AG04449 (cell line): ENCODE measurements at regions not wholly inside any gene's neighbourhood (a gene's known extent, or its start where the extent isn't known, plus 50 kb on each side); places are given as distances from the start of the nearest gene placed in this dataset.

Experiments
- CTCF ChIA-PET: fragments of 350-600 bp; formaldehyde crosslinking; extraction: SDS; loops from one replicate; lab custom pipeline; 2021; ENCODE audit warnings: antibody characterized with exemption; lab: Yijun Ruan, JAX
- POLR2A ChIA-PET: fragments of 400-600, 350-600 bp; formaldehyde crosslinking; extraction: SDS; loops from one replicate; lab custom pipeline; 2020; ENCODE audit warnings: antibody characterized with exemption, inconsistent platforms; lab: Yijun Ruan, JAX
- DNase-seq: peaks from one replicate; pipeline ENCODE4 v3.0.0-alpha.2; 2010; ENCODE audit warnings: low read depth, low spot score
- H3K4me3 ChIP-seq: 2 replicates; pipeline ENCODE4 v1.5.1; 2011; ENCODE audit warnings: low read depth, mild to moderate bottlenecking, control low read depth, low read length
- CTCF ChIP-seq: IDR thresholded peaks from one replicate; pipeline ENCODE4 v1.5.1; 2011; ENCODE audit warnings: mild to moderate bottlenecking, moderate library complexity, low read length, control low read depth, inconsistent platforms; ENCODE audit not compliant: insufficient read depth; ENCODE audit errors: missing control alignments

GRCh38 chr2:172685467-172685866, 50.2 kb upstream of the RAPGEF4 start:
- no peak overlapping the region for H3K4me3 ChIP-seq
- ChIA-PET POLR2A (no interaction called here), CTCF (interaction anchor here (1.0 kb wide), 1 partner anchor 15 kb away, joined by 3 read pairs; no protein-coding TSS in a partner anchor)
- no peak for DNase-seq
- no peak for TF ChIP-seq CTCF
